DND-41 (cell line): ENCODE measurements at regions not wholly inside any gene's neighbourhood (a gene's known extent, or its start where the extent isn't known, plus 50 kb on each side); places are given as distances from the start of the nearest gene placed in this dataset.

ENCODE experiments used
- ATAC-seq: fragments of 200-7000 bp; cut with Tn5 transposase; 3 replicates; pipeline ENCODE4 v1.9.1; 2021; ENCODE audit warnings: low read depth; ENCODE audit not compliant: insufficient read depth
- DNase-seq: peaks from one replicate; pipeline ENCODE4 v3.0.0-alpha.2; 2020
- H2AFZ ChIP-seq: 2 replicates; pipeline ENCODE4 v1.6.0; 2012; ENCODE audit warnings: low read depth, low read length
- H3K27ac ChIP-seq: 2 replicates; pipeline ENCODE4 v1.5.1; 2012; ENCODE audit warnings: low read length, inconsistent platforms
- H3K27me3 ChIP-seq: fragments of 200-600 bp; sonication (generic); 2 replicates; pipeline ENCODE4 v1.6.0; 2012; ENCODE audit warnings: low read length, mild to moderate bottlenecking, inconsistent platforms; ENCODE audit not compliant: insufficient read depth, poor library complexity
- H3K36me3 ChIP-seq: 2 replicates; pipeline ENCODE4 v1.5.1; 2012; ENCODE audit warnings: low read length, inconsistent platforms; ENCODE audit not compliant: insufficient read depth
- H3K4me1 ChIP-seq: 2 replicates; pipeline ENCODE4 v1.5.1; 2012; ENCODE audit warnings: mild to moderate bottlenecking, low read length; ENCODE audit not compliant: insufficient read depth
- H3K4me2 ChIP-seq: 2 replicates; pipeline ENCODE4 v1.6.0; 2012; ENCODE audit warnings: mild to moderate bottlenecking, moderate library complexity, low read length, inconsistent platforms; ENCODE audit not compliant: insufficient read depth
- H3K4me3 ChIP-seq, 2 experiments: fragments of 200-600 bp in 1 of 2; shearing (Covaris generic) in 1 of 2; 2 replicates each; pipeline ENCODE4 v1.5.1; 2012 to 2016; ENCODE audit warnings: inconsistent platforms in 2 of 2, low read length in 2 of 2, mild to moderate bottlenecking in 2 of 2, low read depth in 1 of 2, moderate library complexity in 1 of 2
- H3K79me2 ChIP-seq: 2 replicates; pipeline ENCODE4 v1.6.0; 2012; ENCODE audit warnings: low read length, inconsistent platforms; ENCODE audit not compliant: insufficient read depth
- H3K9ac ChIP-seq: 2 replicates; pipeline ENCODE4 v1.6.0; 2012; ENCODE audit warnings: low read depth, mild to moderate bottlenecking, inconsistent platforms, low read length, moderate library complexity
- H3K9me3 ChIP-seq: 2 replicates; pipeline ENCODE4 v1.5.1; 2012; ENCODE audit warnings: low read length, moderate library complexity, mild to moderate bottlenecking, inconsistent platforms; ENCODE audit not compliant: insufficient read depth, severe bottlenecking
- H4K20me1 ChIP-seq: 2 replicates; pipeline ENCODE4 v1.6.0; 2012; ENCODE audit warnings: low read length; ENCODE audit not compliant: insufficient read depth
- EZH2 ChIP-seq: IDR thresholded peaks from 3 replicates; pipeline ENCODE4 v1.6.1; 2012; ENCODE audit warnings: borderline replicate concordance, low read depth, mild to moderate bottlenecking, moderate library complexity, low read length, inconsistent platforms; ENCODE audit not compliant: severe bottlenecking
- TF ChIP-seq, protein P1 (sequence below): IDR thresholded peaks from 2 replicates; pipeline ENCODE4 v1.5.1; 2012; ENCODE audit warnings: borderline replicate concordance, low read length, moderate library complexity, mild to moderate bottlenecking; ENCODE audit not compliant: poor library complexity, severe bottlenecking; ENCODE audit errors: extremely low read depth

DNA sequence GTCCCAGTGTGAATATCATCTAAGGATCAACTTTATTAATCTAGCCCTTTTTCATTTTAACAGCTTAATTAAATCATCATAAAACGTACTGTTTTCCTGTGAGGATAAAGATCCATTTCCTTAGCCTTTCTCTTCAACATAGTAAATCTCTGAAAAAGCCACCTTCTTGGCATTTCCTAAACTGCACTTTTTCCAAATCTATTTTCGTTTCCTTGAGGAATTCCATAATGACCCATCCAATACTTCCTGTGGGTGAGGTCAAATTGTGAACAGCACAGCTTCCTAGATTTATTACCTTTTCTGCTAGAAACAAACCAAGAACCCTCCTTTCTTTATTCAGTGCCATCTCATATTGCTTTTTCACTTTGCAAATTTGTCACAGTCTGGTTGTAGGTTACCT is 129.4 kb upstream of the CNTN4 start:
- no peak overlapping the region for H2AFZ ChIP-seq
- no peaks in the 10 kb centered on the region for H4K20me1 ChIP-seq
- H3K36me3 ChIP-seq: no peaks in the 10 kb centered on the region
- TF ChIP-seq EZH2: no peak
- TF ChIP-seq, protein P1, sequence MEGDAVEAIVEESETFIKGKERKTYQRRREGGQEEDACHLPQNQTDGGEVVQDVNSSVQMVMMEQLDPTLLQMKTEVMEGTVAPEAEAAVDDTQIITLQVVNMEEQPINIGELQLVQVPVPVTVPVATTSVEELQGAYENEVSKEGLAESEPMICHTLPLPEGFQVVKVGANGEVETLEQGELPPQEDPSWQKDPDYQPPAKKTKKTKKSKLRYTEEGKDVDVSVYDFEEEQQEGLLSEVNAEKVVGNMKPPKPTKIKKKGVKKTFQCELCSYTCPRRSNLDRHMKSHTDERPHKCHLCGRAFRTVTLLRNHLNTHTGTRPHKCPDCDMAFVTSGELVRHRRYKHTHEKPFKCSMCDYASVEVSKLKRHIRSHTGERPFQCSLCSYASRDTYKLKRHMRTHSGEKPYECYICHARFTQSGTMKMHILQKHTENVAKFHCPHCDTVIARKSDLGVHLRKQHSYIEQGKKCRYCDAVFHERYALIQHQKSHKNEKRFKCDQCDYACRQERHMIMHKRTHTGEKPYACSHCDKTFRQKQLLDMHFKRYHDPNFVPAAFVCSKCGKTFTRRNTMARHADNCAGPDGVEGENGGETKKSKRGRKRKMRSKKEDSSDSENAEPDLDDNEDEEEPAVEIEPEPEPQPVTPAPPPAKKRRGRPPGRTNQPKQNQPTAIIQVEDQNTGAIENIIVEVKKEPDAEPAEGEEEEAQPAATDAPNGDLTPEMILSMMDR: no peak
- no peaks in the 10 kb centered on the region for H3K79me2 ChIP-seq
- H3K4me3 ChIP-seq: no peak overlapping the region
- H3K27ac ChIP-seq: no peak overlapping the region
- no peak overlapping the region for H3K9ac ChIP-seq
- DNase-seq: no peak
- no peak overlapping the region for H3K4me2 ChIP-seq
- H3K27me3 ChIP-seq: no peaks in the 10 kb centered on the region
- no peaks in the 10 kb centered on the region for H3K4me1 ChIP-seq
- H3K9me3 ChIP-seq: no peaks in the 10 kb centered on the region
- no peak for ATAC-seq

DNA sequence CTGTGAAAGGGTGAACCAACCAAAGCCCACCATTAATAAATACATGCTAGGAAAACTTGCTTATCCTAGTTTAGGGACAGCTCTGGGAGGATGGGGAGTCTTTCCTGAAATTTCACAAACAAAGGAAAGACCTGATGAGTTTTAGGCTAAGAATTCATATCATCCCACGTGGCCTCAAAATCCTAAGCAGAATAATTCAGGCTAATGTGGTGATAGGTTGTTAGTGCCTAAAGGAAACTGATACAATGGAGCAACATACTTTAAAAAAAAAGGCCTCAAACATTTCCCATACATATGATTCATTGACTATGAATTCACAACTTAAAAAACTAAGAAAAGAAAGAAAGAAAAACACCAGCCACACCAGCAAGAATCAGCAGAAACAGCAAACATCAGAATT is 126.9 kb upstream of the CNTN4 start:
- Histone ChIP-seq H3K27me3 (no peaks in the 10 kb centered on the region), H3K27ac (no peak overlapping the region), H2AFZ (no peak overlapping the region), H3K79me2 (no peaks in the 10 kb centered on the region), H3K4me3 (no peak overlapping the region), H3K4me1 (no peaks in the 10 kb centered on the region), H4K20me1 (no peaks in the 10 kb centered on the region), H3K9ac (no peak overlapping the region), H3K9me3 (no peaks in the 10 kb centered on the region), H3K4me2 (no peak overlapping the region), H3K36me3 (no peaks in the 10 kb centered on the region)
- TF ChIP-seq EZH2: no peak
- TF ChIP-seq, protein P1: no peak
- ATAC-seq: no peak
- no peak for DNase-seq

DNA sequence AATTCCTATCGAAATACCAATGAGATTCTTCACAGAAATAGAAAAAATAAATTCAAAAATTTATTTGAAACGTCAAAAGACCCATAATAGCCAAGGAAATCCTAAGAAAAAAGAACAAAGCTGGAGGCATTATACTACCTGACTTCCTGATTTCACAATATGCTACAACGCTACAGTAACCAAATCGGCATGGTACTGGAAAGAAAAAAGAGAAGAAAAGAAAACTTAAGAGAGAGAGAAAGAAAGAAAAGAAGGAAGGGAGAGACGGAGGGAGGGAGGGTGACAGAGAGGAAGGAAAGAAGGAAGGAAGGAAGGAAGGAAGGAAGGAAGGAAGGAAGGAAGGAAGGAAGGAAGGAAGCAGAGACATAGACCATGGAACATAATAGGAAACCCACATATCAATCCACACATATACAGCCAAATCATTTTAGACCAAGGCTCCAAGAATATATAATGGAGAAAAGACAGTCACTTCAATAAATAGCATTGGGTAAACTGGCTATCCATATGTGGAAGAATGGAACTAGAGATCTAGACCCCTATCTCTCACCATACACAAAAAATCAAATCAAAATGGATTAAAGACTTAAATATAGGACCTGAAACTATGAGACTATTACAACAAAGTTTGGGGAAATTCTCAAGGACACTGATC is 118.6 kb upstream of the CNTN4 start:
- H3K36me3 ChIP-seq: no peaks in the 10 kb centered on the region
- no peak overlapping the region for H3K27ac ChIP-seq
- no peak overlapping the region for H3K4me2 ChIP-seq
- H3K4me1 ChIP-seq: no peaks in the 10 kb centered on the region
- ATAC-seq: no peak
- no peak overlapping the region for H2AFZ ChIP-seq
- H3K27me3 ChIP-seq: no peaks in the 10 kb centered on the region
- no peaks in the 10 kb centered on the region for H3K9me3 ChIP-seq
- no peak overlapping the region for H3K9ac ChIP-seq
- no peaks in the 10 kb centered on the region for H4K20me1 ChIP-seq
- H3K4me3 ChIP-seq: no peak overlapping the region
- H3K79me2 ChIP-seq: no peaks in the 10 kb centered on the region
- no peak for DNase-seq
- TF ChIP-seq, protein P1: no peak
- no peak for TF ChIP-seq EZH2
